ENCODE measurements at regions not wholly inside any gene's neighbourhood (a gene's known extent, or its start where the extent isn't known, plus 50 kb on each side); places are given as distances from the start of the nearest gene placed in this dataset.

- no peak overlapping the region for H3K4me3 ChIP-seq (replicated peaks; ENCODE audit: low read depth, low read length)
- no peak for TF ChIP-seq CTCF (IDR thresholded peaks at IDR 0.05; ENCODE audit: low read length, missing control alignments)
- DNase-seq (ENCODE audit: low read depth) = no peak
Measured at GRCh38 chr13:68369739-68370138, 1139.6 kb upstream of the PCDH9 start.

- DNase-seq (ENCODE audit: low read depth) = no peak
- no peak for TF ChIP-seq CTCF (IDR thresholded peaks at IDR 0.05; ENCODE audit: low read length, missing control alignments)
- H3K4me3 ChIP-seq (replicated peaks; ENCODE audit: low read depth, low read length) = no peak overlapping the region
Measured at GRCh38 chr13:68368922-68369321, 1138.8 kb upstream of the PCDH9 start.

GRCh38 chr13:68359105-68359504 lies 1129.0 kb upstream of the PCDH9 start:
- no peak for DNase-seq (ENCODE audit: low read depth)
- TF ChIP-seq CTCF (IDR thresholded peaks at IDR 0.05; ENCODE audit: low read length, missing control alignments) = no peak
- H3K4me3 ChIP-seq (replicated peaks; ENCODE audit: low read depth, low read length) = no peak overlapping the region

- DNase-seq (ENCODE audit: low read depth) = no peak
- no peak for TF ChIP-seq CTCF (IDR thresholded peaks at IDR 0.05; ENCODE audit: low read length, missing control alignments)
- H3K4me3 ChIP-seq (replicated peaks; ENCODE audit: low read depth, low read length) = no peak overlapping the region
Measured at GRCh38 chr13:68358294-68358705, 1128.2 kb upstream of the PCDH9 start.

GRCh38 chr13:68350554-68350953 lies 1120.4 kb upstream of the PCDH9 start:
- no peak for TF ChIP-seq CTCF (IDR thresholded peaks at IDR 0.05; ENCODE audit: low read length, missing control alignments)
- DNase-seq (ENCODE audit: low read depth) = no peak

GRCh38 chr13:68347220-68347619 lies 1117.1 kb upstream of the PCDH9 start:
- H3K4me3 ChIP-seq (replicated peaks; ENCODE audit: low read depth, low read length) = no peak overlapping the region
- no peak for TF ChIP-seq CTCF (IDR thresholded peaks at IDR 0.05; ENCODE audit: low read length, missing control alignments)
- DNase-seq (ENCODE audit: low read depth) = no peak

More at GRCh38 chr13:68350554-68350953, 1120.4 kb upstream of the PCDH9 start:
- H3K4me3 ChIP-seq (replicated peaks; ENCODE audit: low read depth, low read length) = no peak overlapping the region

GRCh38 chr13:68345963-68346531 lies 1115.9 kb upstream of the PCDH9 start:
- DNase-seq (ENCODE audit: low read depth) = no peak
- H3K4me3 ChIP-seq (replicated peaks; ENCODE audit: low read depth, low read length) = no peak overlapping the region
- no peak for TF ChIP-seq CTCF (IDR thresholded peaks at IDR 0.05; ENCODE audit: low read length, missing control alignments)
